IMR-90 (cell line): ENCODE measurements at regions not wholly inside any gene's neighbourhood (a gene's known extent, or its start where the extent isn't known, plus 50 kb on each side); places are given as distances from the start of the nearest gene placed in this dataset.

Experiments used
- ATAC-seq: fragments of 200-7000 bp; cut with Tn5 transposase; 2 replicates; pipeline ENCODE4 v1.9.1; 2020; ENCODE audit warnings: low read depth, mild to moderate bottlenecking, moderate library complexity
- BruUV-seq: library from RNA; stranded (reverse); fragments of 400-500 nt; replicated peaks from 2 replicates; lab custom pipeline; 2021; lab: Mats Ljungman, UMichigan
- CTCF ChIA-PET: fragments of 300-600 bp; formaldehyde crosslinking; extraction: SDS; loops from one replicate; lab custom pipeline; 2021; ENCODE audit warnings: antibody characterized with exemption; lab: Yijun Ruan, JAX
- POLR2A ChIA-PET: fragments of 300-600 bp; sonication (Branson Sonifier 250); formaldehyde crosslinking; loops from one replicate; lab custom pipeline; 2022; ENCODE audit warnings: antibody characterized with exemption; ENCODE audit not compliant: unreplicated experiment; lab: Charles Lee
- DNase-seq: peaks from one replicate; pipeline ENCODE4 v3.0.0; 2013
- H2AFZ ChIP-seq: replicated peaks from 2 replicates; pipeline ENCODE3; 2013; ENCODE audit warnings: low read length, mild to moderate bottlenecking; ENCODE audit not compliant: poor library complexity
- H2AK5ac ChIP-seq: 2 replicates; pipeline ENCODE4 v1.6.1; 2013; ENCODE audit warnings: low read depth, low read length, inconsistent platforms
- H2AK9ac ChIP-seq: replicated peaks from 2 replicates; pipeline ENCODE3; 2013; ENCODE audit warnings: mild to moderate bottlenecking, low read depth, low read length, moderate library complexity; ENCODE audit not compliant: poor library complexity
- H2BK120ac ChIP-seq: 2 replicates; pipeline ENCODE4 v1.6.1; 2013; ENCODE audit warnings: low read depth, low read length, inconsistent platforms
- H2BK15ac ChIP-seq: 3 replicates; pipeline ENCODE4 v1.6.1; 2013; ENCODE audit warnings: low read depth, low read length, inconsistent platforms
- H2BK20ac ChIP-seq: 2 replicates; pipeline ENCODE4 v1.6.1; 2013; ENCODE audit warnings: low read depth, mild to moderate bottlenecking, inconsistent platforms, low read length, moderate library complexity
- H2BK5ac ChIP-seq: 2 replicates; pipeline ENCODE4 v1.6.1; 2013; ENCODE audit warnings: mild to moderate bottlenecking, low read depth, low read length, inconsistent platforms; ENCODE audit not compliant: poor library complexity, severe bottlenecking
- H3K14ac ChIP-seq: replicated peaks from 2 replicates; pipeline ENCODE4 v1.6.1; 2013; ENCODE audit warnings: low read depth, low read length, inconsistent platforms
- H3K18ac ChIP-seq: 2 replicates; pipeline ENCODE4 v1.6.1; 2013; ENCODE audit warnings: low read depth, low read length, control low read depth
- H3K23ac ChIP-seq: 2 replicates; pipeline ENCODE4 v1.6.1; 2013; ENCODE audit warnings: low read depth, low read length, inconsistent platforms
- H3K27ac ChIP-seq: 2 replicates; pipeline ENCODE4 v1.5.1; 2013; ENCODE audit warnings: mild to moderate bottlenecking, control low read depth, low read length; ENCODE audit not compliant: insufficient read depth
- H3K27me3 ChIP-seq: 2 replicates; pipeline ENCODE4 v1.6.1; 2013; ENCODE audit warnings: low read length; ENCODE audit not compliant: control insufficient read depth, insufficient read depth
- H3K36me3 ChIP-seq: 2 replicates; pipeline ENCODE4 v1.6.1; 2013; ENCODE audit warnings: low read length, mixed read lengths; ENCODE audit not compliant: control insufficient read depth, insufficient read depth
- H3K4ac ChIP-seq: 2 replicates; pipeline ENCODE4 v1.6.1; 2013; ENCODE audit warnings: low read depth, low read length, inconsistent platforms
- H3K4me1 ChIP-seq: 2 replicates; pipeline ENCODE4 v1.6.1; 2013; ENCODE audit warnings: low read length, mixed read lengths; ENCODE audit not compliant: control insufficient read depth, insufficient read depth
- H3K4me2 ChIP-seq: 2 replicates; pipeline ENCODE4 v1.6.1; 2013; ENCODE audit warnings: low read depth, mild to moderate bottlenecking, control low read depth, low read length, moderate library complexity
- H3K4me3 ChIP-seq: 2 replicates; pipeline ENCODE4 v1.5.1; 2013; ENCODE audit warnings: low read depth, mild to moderate bottlenecking, control low read depth, low read length, moderate library complexity; ENCODE audit not compliant: insufficient read depth
- H3K56ac ChIP-seq: 2 replicates; pipeline ENCODE4 v1.6.1; 2013; ENCODE audit warnings: low read length, inconsistent platforms; ENCODE audit not compliant: insufficient read depth; ENCODE audit errors: extremely low read depth
- H3K79me1 ChIP-seq, 2 experiments: 2 replicates each; pipeline ENCODE4 v1.6.1; 2013; ENCODE audit warnings: low read length in 2 of 2, inconsistent platforms in 1 of 2, low read depth in 1 of 2
- H3K9ac ChIP-seq: 2 replicates; pipeline ENCODE4 v1.6.1; 2013; ENCODE audit warnings: low read depth, low read length, control low read depth
- H3K9me1 ChIP-seq: 2 replicates; pipeline ENCODE4 v1.6.1; 2013; ENCODE audit warnings: low read length, inconsistent platforms; ENCODE audit not compliant: insufficient read depth
- H3K9me3 ChIP-seq: 2 replicates; pipeline ENCODE4 v1.6.1; 2013; ENCODE audit warnings: low read length; ENCODE audit not compliant: control insufficient read depth, insufficient read depth
- H4K20me1 ChIP-seq: 2 replicates; pipeline ENCODE4 v1.6.1; 2013; ENCODE audit warnings: low read length, inconsistent platforms; ENCODE audit not compliant: insufficient read depth
- H4K5ac ChIP-seq: 2 replicates; pipeline ENCODE4 v1.6.1; 2013; ENCODE audit warnings: mild to moderate bottlenecking, low read depth, low read length, control low read depth
- H4K8ac ChIP-seq, 2 experiments: 2 replicates each; pipeline ENCODE4 v1.6.1; 2013; ENCODE audit warnings: low read depth in 2 of 2, low read length in 2 of 2, control low read depth in 1 of 2, inconsistent platforms in 1 of 2
- H4K91ac ChIP-seq: 2 replicates; pipeline ENCODE4 v1.6.1; 2013; ENCODE audit warnings: low read depth, low read length, inconsistent platforms; ENCODE audit not compliant: insufficient read depth
- CEBPB ChIP-seq: IDR thresholded peaks from 2 replicates; pipeline ENCODE4 v1.6.1; 2012; ENCODE audit warnings: low read depth, low read length, improper control_type of control experiment
- FOS ChIP-seq: fragments of 150-350 bp; IDR thresholded peaks from 2 replicates; pipeline ENCODE4 v1.6.1; 2016; ENCODE audit warnings: low read depth, low read length
- MAZ ChIP-seq: IDR thresholded peaks from 2 replicates; pipeline ENCODE4 v1.6.1; 2012; ENCODE audit warnings: low read depth, mild to moderate bottlenecking, low read length, improper control_type of control experiment, moderate library complexity, borderline replicate concordance
- NFE2L2 ChIP-seq: fragments of 150-350 bp; IDR thresholded peaks from 2 replicates; pipeline ENCODE4 v1.6.1; 2016; ENCODE audit warnings: low read depth, mild to moderate bottlenecking, low read length
- WGBS, 2 experiments: methylation state at CpG; one replicate each; pipeline versions ENCODE4 v1.1.5 to v1.1.7; 2013; ENCODE audit warnings: missing lambda C conversion rate in 2 of 2; ENCODE audit not compliant: insufficient read length in 1 of 2; ENCODE audit errors: extremely low coverage in 2 of 2; 5-methylcytosine and 5-hydroxymethylcytosine counted together
- dilution Hi-C: fragments of 300-500 bp; cut with HindIII; formaldehyde crosslinking; loops from one replicate; pipeline ENCODE4 v1.14.3; 2018; ENCODE audit warnings: low sequenced_read_pairs; ENCODE audit not compliant: unreplicated experiment
- in situ Hi-C: fragments of 300-500 bp; cut with MboI; formaldehyde crosslinking; loops from 3 replicates; pipeline ENCODE4 v1.14.3; 2019; ENCODE audit warnings: low sequenced_read_pairs, inconsistent platforms, mixed read lengths
- intact Hi-C: fragments of 100-400 bp; cut with micrococcal nuclease; formaldehyde crosslinking; loops from 2 replicates; pipeline ENCODE4 v1.10.0; 2022

DNA sequence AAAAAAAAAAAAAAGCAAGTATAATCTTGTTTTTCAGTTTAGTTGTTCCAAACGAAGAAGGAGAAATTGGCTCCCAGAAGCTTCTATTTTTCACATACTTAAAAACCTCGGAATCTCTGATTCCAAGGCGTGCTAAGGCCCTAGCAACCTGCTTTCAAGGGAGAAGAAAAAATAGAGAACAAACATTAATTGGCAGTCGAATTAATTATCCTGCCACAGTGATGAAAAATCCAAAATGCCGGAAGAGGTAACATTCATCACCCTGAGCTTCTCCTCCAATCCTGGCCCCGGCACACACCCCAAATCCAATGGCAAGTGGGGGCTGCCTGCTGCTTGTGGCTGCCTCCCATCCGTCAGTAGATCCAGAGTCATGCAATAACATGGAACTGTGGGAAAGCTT, 250.2 kb upstream of the CHAC2 start:
- no CpG with 5 or more reads among the region's 7 CpGs for WGBS, 2 experiments
- ATAC-seq: no peak
- no peak overlapping the region for H3K27ac ChIP-seq
- H3K9me3 ChIP-seq: no peaks in the 10 kb centered on the region
- no peak overlapping the region for H3K4ac ChIP-seq
- POLR2A ChIA-PET: no interaction called here
- H2BK5ac ChIP-seq: no peak overlapping the region
- no peak overlapping the region for H2BK20ac ChIP-seq
- H2AFZ ChIP-seq: no peak overlapping the region
- dilution Hi-C loops: no loop called here
- H2AK5ac ChIP-seq: no peak overlapping the region
- H4K5ac ChIP-seq: no peak overlapping the region
- H3K9ac ChIP-seq: no peak overlapping the region
- H4K91ac ChIP-seq: no peak overlapping the region
- no peak overlapping the region for H3K56ac ChIP-seq
- H3K23ac ChIP-seq: no peak overlapping the region
- H4K8ac ChIP-seq: no peak overlapping the region
- no peaks in the 10 kb centered on the region for H3K4me1 ChIP-seq
- H2BK120ac ChIP-seq: no peak overlapping the region
- no peak overlapping the region for H3K4me3 ChIP-seq
- no TSS peak for BruUV-seq
- in situ Hi-C loops: no loop called here
- no peaks in the 10 kb centered on the region for H4K20me1 ChIP-seq
- no peak overlapping the region for H3K18ac ChIP-seq
- no peaks in the 10 kb centered on the region for H3K79me1 ChIP-seq
- H3K27me3 ChIP-seq: no peaks in the 10 kb centered on the region
- intact Hi-C loops: no loop called here
- H3K14ac ChIP-seq: no peak overlapping the region
- H2BK15ac ChIP-seq: no peak overlapping the region
- H3K36me3 ChIP-seq: no peaks in the 10 kb centered on the region
- no peak overlapping the region for H2AK9ac ChIP-seq
- TF ChIP-seq FOS (no peak), NFE2L2 (no peak), CEBPB (no peak), MAZ (no peak)
- no peak for DNase-seq
- CTCF ChIA-PET: no interaction called here
- no peaks in the 10 kb centered on the region for H3K9me1 ChIP-seq
- H3K4me2 ChIP-seq: no peak overlapping the region
